ENCODE measurements at regions not wholly inside any gene's neighbourhood (a gene's known extent, or its start where the extent isn't known, plus 50 kb on each side); places are given as distances from the start of the nearest gene placed in this dataset.
"Not testable (repeated sequence)": the region's sequence is repeated elsewhere in the genome, so short reads cannot be mapped to it uniquely, and the experiment has no call there.

DNA sequence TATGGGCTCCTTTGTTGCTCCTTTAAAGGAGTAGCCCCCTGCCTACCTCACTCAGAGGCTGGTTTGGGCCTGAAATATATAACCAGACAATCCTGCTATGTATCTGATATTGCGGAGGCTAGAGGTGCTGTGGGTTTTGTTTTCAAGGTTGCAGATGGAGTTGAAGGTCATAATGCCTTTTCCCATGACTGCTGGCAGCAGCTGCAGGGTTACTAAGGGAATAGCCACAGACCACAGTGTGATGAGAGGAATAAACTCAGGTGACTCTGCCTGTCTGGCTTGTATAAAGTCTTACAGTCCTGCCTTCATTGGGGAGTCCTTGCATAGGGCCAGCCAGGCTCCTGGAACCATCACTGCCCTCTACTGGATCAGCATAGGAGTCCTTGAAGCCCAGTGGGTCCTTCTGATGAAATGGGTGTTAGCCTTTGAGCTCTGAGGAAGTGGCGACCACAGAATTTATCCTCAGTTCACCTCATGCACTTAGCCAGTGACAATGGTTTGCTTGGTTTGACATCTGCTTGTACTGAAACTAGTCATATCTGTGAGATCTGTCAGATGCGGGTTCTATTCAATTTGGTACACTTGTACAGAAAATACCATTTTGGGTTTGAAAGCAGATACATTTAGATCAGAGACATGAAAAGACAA is 174.4 kb upstream of the HMCN1 start:
- DNase-seq (ENCODE audit: extremely low read depth in 1 of 11, low read depth in 9 of 11, low spot score in 4 of 11), result no peak

DNA sequence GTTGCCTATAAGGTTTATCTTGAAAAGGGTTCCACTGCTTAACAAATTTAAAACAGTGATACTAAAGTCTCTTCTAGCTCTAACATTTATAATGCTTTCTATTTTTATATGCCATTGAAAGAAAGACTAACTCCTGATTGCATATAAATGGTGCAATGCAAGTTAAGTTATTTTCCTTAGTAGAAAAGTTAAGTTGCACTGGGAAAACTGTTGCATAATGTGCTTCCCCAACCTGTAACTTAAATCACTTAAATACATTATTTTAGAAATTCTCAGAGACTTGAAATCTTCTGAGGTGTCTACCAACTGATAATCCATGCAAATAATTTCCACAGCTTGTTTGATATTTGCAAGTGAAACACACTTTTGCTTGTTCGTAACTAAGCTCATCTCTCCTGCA is 175.0 kb upstream of the HMCN1 start:
- DNase-seq (ENCODE audit: extremely low read depth in 1 of 11, low read depth in 9 of 11, low spot score in 4 of 11), result no peak

DNA sequence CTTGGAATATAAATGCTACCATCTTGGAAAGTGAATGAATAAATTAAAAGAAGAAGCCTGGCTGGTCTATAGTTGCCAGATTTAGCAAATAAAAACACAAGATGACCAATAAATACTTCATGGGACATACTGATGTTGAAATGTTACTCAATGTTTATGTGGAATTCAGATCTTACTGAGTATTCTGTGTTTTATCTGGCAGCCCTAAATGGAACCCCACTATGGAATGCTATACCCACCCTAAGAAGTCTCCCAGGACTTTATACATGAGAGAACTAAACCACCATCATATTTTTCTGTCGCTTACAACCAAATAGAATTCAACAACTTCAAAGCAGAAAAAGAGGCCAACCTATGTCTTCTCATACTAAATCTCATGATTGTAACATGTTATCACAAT is 177.6 kb upstream of the HMCN1 start:
- no peak for DNase-seq (ENCODE audit: extremely low read depth in 1 of 11, low read depth in 9 of 11, low spot score in 4 of 11)

DNA sequence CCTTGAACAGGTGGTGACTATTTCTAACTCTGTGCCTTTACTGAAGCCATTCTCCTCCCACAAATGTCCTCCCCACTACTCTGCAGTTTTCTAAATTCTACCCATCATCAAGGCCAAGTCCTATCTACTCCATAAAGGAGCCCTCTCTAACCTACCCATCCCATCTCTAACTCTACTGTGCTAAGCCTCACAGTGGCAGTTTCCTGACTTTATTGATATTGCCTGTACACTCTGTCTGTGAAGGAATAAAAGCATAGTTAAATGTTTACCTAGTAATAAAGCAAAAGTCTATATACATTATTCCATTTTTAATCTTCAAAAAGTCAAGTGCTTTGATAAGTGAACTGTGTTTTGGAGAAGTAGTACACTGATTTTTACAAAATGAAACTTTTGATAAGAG is 178.4 kb upstream of the HMCN1 start:
- no peak for DNase-seq (ENCODE audit: extremely low read depth in 1 of 11, low read depth in 9 of 11, low spot score in 4 of 11)

DNA sequence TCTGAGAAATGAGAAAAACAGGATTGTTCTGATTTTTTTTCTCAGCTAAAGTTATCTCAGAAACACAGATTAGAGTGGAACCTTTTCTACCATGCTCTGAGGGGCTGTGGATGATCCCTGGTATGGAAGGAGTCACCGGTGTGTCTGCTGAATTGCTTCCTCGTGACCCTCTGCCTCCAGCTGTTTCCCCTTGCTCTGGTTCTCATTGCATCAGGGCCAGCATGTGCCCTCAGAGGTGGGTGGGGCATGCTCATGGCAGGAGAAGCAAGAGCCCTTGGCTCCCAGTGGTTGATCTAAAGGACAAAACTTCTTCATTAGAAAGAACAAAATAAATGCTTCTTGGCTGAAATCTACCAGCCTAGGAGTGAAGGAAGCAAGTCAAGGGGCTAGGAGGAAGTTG is 183.2 kb upstream of the HMCN1 start:
- DNase-seq (ENCODE audit: extremely low read depth in 1 of 11, low read depth in 9 of 11, low spot score in 4 of 11), result no peak

DNA sequence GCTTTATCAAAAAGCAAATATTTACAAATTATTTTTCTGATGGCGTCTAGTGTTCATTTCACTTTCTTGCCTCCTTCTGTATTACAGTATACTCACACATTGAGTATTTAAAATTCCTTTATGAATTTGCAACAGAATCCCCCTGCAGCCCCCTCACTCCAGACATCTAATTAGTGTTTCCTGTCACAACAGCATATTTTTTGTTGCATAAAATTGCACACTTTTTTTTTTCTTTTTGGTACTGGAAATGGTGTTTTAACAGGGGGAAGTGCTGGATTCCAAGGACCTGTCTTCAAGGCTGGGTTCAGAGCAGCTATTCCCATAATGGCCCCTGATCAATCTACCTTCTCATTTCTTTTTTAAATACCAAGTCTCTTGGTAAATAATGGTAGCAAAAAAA is 184.3 kb upstream of the HMCN1 start:
- DNase-seq (ENCODE audit: extremely low read depth in 1 of 11, low read depth in 9 of 11, low spot score in 4 of 11), result no peak

DNA sequence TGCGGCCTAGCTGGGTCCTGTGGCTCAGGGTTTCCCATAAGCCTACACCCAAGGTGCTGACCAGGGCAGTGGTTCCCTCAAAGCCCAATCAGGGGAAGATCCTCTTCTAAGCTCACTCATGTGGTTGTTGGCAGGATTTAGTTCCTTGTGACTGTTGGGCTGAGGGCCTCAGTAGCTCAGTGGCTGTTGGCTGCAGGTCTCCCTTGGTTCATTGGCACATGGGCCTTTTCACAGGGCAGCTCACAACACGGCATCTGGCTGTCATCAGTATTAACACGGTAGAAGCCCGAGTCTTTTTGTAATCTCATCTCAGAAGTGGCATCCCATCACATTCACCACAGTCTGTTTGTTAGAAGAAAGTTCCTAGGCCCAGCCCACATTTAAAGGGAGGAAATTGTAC is 188.2 kb upstream of the HMCN1 start:
- no peak for DNase-seq (ENCODE audit: extremely low read depth in 1 of 11, low read depth in 9 of 11, low spot score in 4 of 11)

DNA sequence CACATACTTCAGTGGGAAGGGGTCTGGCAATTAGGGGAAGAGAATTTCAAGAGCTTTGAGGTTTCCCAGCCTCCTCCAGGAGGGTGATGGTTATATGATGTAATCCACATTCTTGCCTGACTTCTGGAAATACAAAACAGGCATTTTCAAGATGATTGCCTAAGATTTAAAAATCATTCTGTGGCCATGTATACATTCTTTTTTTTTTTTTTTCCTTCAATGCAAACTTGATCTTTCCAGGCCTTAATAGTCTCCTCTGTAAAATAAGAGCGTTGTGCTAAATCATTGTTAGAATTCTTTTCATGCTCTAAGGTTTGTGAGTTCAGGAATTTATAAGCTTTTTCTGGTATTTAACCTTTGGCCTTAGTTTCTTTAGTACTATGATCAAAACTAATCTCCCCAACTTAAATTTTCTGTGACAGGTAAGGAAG is 192.3 kb upstream of the HMCN1 start:
- DNase-seq (ENCODE audit: extremely low read depth in 1 of 11, low read depth in 9 of 11, low spot score in 4 of 11), result no peak

DNA sequence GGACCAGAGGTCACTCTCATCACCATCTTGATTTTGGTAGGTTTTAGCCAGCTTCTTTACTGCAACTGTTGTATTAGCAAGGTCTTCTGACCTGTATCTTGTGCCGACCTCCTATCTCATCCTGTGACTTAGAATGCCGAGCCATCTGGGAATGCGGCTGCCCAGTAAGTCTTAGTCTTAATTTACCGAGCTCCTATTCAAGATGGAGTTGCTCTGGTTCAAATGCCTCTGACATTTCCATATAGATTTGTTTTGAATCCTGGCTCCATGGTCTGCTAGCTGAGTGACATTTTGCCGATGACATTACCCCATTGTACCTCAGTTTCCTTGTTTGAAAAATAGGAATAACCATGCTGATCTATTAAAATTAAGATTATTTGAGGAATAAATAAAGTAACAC is 193.9 kb upstream of the HMCN1 start:
- DNase-seq (ENCODE audit: extremely low read depth in 1 of 11, low read depth in 9 of 11, low spot score in 4 of 11), result no peak

DNA sequence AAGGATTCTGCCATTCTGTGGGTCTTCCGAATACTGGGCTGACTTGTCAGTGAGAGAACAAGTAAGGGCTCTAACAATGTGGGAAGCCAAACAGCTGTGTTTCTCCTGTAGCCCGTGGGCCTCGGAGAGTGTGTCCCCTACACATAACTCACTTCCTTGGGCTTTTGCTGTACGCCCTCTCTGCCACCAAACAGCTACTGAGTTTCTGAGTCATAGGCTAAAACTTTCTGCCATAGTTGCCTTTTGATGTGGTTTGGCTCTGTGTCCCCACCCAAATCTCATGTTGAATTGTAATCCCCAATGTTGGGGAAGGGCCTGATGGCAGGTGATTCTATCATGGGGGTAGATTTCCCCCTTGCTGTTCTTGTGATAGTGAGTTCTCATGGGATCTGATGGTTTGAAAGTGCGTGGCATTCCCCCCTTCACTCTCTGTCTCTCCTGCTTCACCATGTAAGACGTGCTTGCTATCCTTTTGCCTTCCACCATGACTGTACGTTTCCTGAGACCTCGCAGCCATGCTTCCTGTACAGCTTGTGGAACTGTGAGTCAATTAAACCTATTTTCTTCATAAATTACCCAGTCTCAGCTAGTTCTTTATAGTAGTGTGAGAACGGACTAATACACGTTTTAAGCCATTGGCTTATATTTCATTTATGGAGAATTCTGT is 194.8 kb upstream of the HMCN1 start:
- no peak for DNase-seq (ENCODE audit: extremely low read depth in 1 of 11, low read depth in 9 of 11, low spot score in 4 of 11)

DNA sequence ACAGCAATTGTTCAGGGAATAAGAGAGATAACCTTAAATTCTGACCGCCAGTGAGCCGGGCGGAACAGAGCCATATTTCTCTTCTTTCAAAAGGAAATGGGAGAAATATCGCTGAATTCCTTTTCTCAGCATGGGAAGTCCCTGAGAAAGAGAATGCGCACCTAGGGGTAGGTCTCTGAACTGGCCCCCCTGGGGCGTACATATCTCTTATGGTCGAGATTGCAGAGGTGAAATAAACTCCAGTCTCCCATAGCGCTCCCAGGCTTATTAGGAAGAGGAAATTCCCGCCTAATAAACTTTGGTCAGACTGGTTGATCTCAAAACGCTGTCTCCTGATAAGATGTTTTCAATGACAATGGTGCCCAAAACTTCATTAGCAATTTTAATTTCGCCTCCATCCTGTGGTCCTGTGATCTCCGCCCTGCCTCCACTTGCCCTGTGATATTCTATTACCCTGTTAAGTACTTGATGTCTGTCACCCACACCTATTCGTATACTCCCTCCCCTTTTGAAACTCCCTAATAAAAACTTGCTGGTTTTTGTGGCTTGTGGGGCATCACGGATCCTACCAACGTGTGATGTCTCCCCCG is 195.8 kb upstream of the HMCN1 start:
- DNase-seq (ENCODE audit: extremely low read depth in 1 of 11, low read depth in 9 of 11, low spot score in 4 of 11), result not testable (repeated sequence)

DNA sequence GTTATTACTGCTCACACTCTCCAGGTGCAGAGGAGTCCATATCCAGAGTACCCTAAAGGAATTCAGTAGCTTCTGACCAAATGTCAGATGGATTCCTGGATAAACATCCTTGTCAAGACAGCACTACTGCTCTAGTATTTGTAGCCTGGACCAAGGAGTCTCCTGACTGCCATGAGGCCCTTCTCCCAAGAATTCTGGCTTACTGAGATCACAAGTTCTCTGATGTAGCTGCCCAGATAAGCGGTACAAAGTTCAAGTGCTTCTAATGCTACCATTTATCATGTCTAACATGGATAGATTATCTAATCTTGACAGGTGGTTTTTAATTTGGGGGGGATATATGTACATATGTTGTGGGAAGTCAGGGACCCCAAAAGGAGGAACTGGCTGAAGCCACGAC is 196.6 kb upstream of the HMCN1 start:
- DNase-seq (ENCODE audit: extremely low read depth in 1 of 11, low read depth in 9 of 11, low spot score in 4 of 11), result no peak

DNA sequence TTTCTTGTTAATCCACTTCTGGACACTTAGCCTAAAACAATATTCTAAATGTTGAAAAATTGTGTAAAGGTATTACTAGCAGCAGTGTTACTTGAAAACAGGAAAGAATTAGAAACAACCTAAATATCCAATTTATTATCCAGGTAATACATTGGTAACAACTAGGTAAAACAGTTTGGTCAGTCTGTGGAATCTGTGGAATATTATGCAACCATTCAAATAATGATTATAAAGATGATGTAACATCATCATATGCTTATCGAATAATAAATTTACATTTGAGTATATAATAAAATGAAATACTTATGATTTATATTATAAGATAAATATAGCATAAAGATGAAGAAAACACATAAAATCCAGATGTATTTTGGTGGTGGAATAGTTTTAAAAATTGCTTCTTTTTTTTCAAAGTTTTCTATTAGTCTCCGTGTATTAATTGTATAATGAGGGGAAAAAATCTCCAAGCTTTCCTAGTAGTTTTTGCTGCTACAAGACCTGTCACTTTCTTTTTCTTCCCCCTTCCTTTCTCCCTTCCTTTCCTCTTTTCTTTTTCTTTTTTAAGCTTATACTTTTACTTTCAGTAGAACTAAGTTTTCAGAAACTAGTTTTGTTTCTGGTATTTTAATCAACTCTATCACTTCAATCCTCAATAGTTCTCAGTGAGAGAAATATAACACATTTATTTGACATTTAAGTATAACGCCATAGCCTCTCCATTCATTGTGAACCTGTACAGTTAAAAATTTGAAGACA is 197.8 kb upstream of the HMCN1 start:
- DNase-seq (ENCODE audit: extremely low read depth in 1 of 11, low read depth in 9 of 11, low spot score in 4 of 11), result no peak

DNA sequence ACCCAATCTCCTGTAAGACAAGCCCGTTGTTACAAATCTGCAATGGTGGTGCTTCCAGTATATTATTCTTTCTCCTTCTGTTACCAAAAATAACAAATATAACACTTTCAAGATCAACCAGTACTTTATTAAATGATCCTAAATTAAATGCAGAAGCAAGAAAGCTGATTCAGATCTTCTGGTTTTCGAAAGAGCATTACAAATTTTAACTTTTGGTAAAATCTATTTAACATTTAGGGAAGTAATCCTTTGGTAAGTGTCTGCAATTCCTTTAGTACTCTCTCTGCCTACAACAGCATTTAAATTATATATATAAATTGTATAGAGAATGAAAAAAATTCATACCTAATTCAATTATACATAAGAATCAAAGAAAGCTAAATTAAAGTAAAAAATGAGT is 198.6 kb upstream of the HMCN1 start:
- no peak for DNase-seq (ENCODE audit: extremely low read depth in 1 of 11, low read depth in 9 of 11, low spot score in 4 of 11)

DNA sequence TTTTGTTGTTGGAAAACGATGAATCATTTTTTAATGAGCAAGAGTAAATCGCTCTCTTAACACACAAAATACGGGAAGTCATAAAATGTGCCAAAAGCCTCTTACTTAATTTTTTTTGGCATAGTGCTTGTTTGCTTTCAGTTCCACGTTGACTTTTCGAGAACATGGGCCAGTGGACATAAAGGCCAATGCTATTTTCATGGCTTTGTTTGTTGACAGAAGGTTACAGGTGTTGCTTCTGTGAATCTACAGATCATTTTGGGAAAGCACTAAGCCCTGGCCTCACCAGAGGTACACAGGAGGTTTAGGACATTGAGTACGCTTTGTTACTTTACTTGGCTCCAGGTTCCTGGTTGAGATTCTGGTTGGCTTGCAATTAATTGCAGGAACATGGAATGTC is 199.4 kb upstream of the HMCN1 start:
- no peak for DNase-seq (ENCODE audit: extremely low read depth in 1 of 11, low read depth in 9 of 11, low spot score in 4 of 11)

DNA sequence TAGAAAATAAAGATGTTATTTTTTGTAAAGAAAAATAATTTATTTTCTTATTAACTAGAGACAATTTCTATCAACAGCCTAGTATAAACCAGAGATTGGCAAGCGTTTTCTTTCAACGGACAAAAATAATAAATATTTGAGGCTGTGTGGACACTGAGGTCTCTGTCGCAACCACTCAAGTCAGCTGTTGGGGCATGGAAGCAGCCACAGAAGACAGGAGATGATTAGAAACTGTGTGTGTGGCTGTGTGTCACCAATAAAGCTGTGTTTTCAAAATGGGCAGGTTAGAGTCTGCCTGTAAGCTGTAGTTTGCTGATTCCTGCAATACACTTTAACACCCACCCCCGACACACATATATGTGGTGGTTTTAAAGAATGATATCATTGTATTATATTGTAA is 200.6 kb upstream of the HMCN1 start:
- no peak for DNase-seq (ENCODE audit: extremely low read depth in 1 of 11, low read depth in 9 of 11, low spot score in 4 of 11)

DNA sequence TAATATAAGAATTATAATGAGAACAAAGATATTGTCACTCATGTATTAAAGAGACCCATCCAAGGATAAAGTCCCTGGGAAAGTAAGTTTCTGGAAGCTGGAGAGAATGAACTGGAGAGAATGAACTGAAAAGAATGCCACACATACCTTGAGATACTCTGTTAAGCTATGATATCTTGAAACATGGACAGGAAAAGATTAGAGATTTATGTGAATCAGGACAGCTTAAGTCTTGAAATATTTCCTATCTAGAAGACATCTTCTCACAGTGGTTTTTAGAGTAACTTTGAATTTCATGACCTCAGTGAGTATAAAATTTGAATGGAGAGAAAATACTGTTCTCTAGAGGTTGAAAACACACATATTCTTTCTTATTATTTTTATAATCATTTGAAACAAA is 201.3 kb upstream of the HMCN1 start:
- no peak for DNase-seq (ENCODE audit: extremely low read depth in 1 of 11, low read depth in 9 of 11, low spot score in 4 of 11)

DNA sequence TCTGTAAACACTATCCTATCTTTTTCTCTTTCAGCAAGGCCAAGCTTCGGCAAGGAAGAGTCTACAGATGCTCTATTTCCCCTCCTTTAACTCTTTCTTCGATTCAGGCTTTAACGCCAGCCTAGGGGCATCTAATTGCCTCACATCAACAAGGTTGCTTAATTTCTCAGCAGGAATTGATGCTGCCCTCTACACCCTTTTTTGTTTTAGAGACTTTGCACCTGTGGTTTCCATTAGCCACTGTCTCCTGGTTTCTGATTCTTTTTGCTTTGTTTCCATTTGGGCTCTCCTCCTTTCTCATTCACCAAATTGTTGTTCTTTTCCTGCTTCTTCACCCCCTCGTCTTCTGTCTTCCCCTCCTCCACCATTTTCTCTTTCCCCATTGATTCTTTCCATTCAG is 202.4 kb upstream of the HMCN1 start:
- no peak for DNase-seq (ENCODE audit: extremely low read depth in 1 of 11, low read depth in 9 of 11, low spot score in 4 of 11)

DNA sequence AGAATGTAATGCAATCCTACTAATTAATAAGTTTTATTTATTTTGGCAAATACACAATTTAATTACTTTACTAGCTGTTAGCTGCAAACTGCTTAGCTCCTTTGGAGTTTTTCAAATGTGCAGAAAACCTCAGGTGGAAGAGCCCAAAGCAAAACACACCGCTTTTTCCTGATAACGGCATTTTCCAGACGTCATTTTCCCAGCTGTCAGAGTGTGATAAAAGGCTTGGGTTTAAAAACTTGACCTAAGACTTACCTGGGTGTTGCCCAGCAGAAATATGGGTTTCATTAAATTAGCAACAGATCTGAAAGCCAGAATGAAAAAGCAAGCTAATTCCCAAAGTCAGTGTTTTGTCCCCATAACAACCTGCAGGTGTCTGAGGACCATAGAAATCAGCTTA is 204.0 kb upstream of the HMCN1 start:
- no peak for DNase-seq (ENCODE audit: extremely low read depth in 1 of 11, low read depth in 9 of 11, low spot score in 4 of 11)

DNA sequence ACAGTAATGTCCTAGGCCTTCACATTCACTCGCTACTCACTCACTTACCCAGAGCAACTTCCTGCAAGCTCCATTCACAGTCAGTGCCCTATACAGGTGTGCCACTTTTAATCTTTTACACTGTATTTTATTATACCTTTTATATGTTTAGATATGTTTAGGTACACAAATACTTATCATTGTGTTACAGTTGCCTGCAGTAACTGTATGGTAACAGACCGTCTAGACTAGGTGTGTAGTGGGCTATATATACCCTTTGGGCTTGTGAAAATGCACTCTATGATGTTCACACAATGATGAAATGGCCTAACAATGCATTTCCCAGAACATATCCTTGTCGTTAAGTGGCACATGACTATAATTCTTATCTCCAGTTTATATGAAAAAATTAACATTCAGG is 204.5 kb upstream of the HMCN1 start:
- DNase-seq (ENCODE audit: extremely low read depth in 1 of 11, low read depth in 9 of 11, low spot score in 4 of 11), result no peak
